A549 (cell line): ENCODE measurements at regions not wholly inside any gene's neighbourhood (a gene's known extent, or its start where the extent isn't known, plus 50 kb on each side); places are given as distances from the start of the nearest gene placed in this dataset.

Experiments used
- ATAC-seq, 2 experiments: fragments of 200-7000 bp in 1 of 2; fragments of >200 bp in 1 of 2; cut with Nextera tagmentation in 1 of 2; cut with Tn5 transposase in 1 of 2; 3 replicates each; pipeline versions ENCODE4 v1.8.0 to v1.9.1; 2018 to 2020; ENCODE audit warnings: mild to moderate bottlenecking in 1 of 2, moderate library complexity in 1 of 2
- CTCF ChIA-PET: fragments of 300-600 bp; sonication (Branson Sonifier 250); formaldehyde crosslinking; extraction: SDS; loops from one replicate; lab custom pipeline; 2021; ENCODE audit warnings: antibody characterized with exemption, inconsistent platforms; lab: Yijun Ruan, JAX
- POLR2A ChIA-PET: fragments of 350-600 bp; formaldehyde crosslinking; extraction: SDS; loops from one replicate; lab custom pipeline; 2021; ENCODE audit warnings: antibody characterized with exemption, inconsistent platforms; lab: Yijun Ruan, JAX
- DNase-seq, 2 experiments: peaks; one replicate each; pipeline versions ENCODE4 v3.0.0 to v3.0.0-alpha.2; 2011 to 2016; ENCODE audit warnings: low read depth in 1 of 2, low spot score in 1 of 2
- FAIRE-seq: peaks from 2 replicates; lab custom pipeline; 2011; peaks lifted over from hg19 to GRCh38; lab: Jason Lieb, UNC
- H3K27ac ChIP-seq, 2 experiments: fragments of >200 bp; sonication (Bioruptor Twin); formaldehyde crosslinking; 3 replicates each; pipeline ENCODE4 v1.5.1; 2016 to 2017
- H3K4me1 ChIP-seq: fragments of >200 bp; sonication (Bioruptor Twin); formaldehyde crosslinking; 3 replicates; pipeline ENCODE4 v1.6.1; 2016
- H3K4me2 ChIP-seq: fragments of >200 bp; sonication (Bioruptor Twin); formaldehyde crosslinking; 3 replicates; pipeline ENCODE4 v1.6.1; 2016
- H3K4me3 ChIP-seq: fragments of >200 bp; sonication (Bioruptor Twin); formaldehyde crosslinking; 3 replicates; pipeline ENCODE4 v1.5.1; 2016
- H3K9me3 ChIP-seq: fragments of >200 bp; sonication (Bioruptor Twin); formaldehyde crosslinking; 3 replicates; pipeline ENCODE4 v1.6.1; 2016
- BCL3 ChIP-seq: fragments of >200 bp; sonication (Bioruptor Twin); formaldehyde crosslinking; IDR thresholded peaks from 3 replicates; pipeline ENCODE4 v1.6.1; 2016
- CEBPB ChIP-seq, 2 experiments: fragments of >200 bp in 1 of 2; sonication (Bioruptor Twin) in 1 of 2; formaldehyde crosslinking in 1 of 2; IDR thresholded peaks; 2 replicates each; pipeline ENCODE4 v1.6.1; 2012 to 2016
- CHD4 ChIP-seq: fragments of 200-600 bp; sonication (generic); IDR thresholded peaks from 2 replicates; pipeline ENCODE4 v1.6.1; 2016; ENCODE audit warnings: antibody characterized with exemption, mild to moderate bottlenecking, borderline replicate concordance
- E2F6 ChIP-seq: IDR thresholded peaks from 2 replicates; pipeline ENCODE4 v1.6.1; 2012; ENCODE audit warnings: low read depth, borderline replicate concordance
- FOSB ChIP-seq: fragments of 250-450 bp; sonication (Bioruptor Pico); IDR thresholded peaks from 2 replicates; pipeline ENCODE4 v1.5.0; 2020; ENCODE audit warnings: mild to moderate bottlenecking, moderate library complexity
- FOXS1 ChIP-seq: fragments of 250-450 bp; sonication (Bioruptor Pico); IDR thresholded peaks from 2 replicates; pipeline ENCODE4 v1.5.0; 2020; ENCODE audit warnings: mild to moderate bottlenecking, moderate library complexity
- HMGXB4 ChIP-seq: fragments of 250-450 bp; sonication (Bioruptor Pico); IDR thresholded peaks from 2 replicates; pipeline ENCODE4 v1.5.0; 2021; ENCODE audit warnings: mild to moderate bottlenecking, moderate library complexity, borderline replicate concordance
- HOXA7 ChIP-seq: fragments of 250-450 bp; sonication (Bioruptor Pico); IDR thresholded peaks from 2 replicates; pipeline ENCODE4 v1.5.0; 2020; ENCODE audit warnings: mild to moderate bottlenecking, moderate library complexity
- HOXB13 ChIP-seq: fragments of 250-450 bp; sonication (Bioruptor Pico); IDR thresholded peaks from 2 replicates; pipeline ENCODE4 v1.5.0; 2020; ENCODE audit warnings: low read depth, mild to moderate bottlenecking, moderate library complexity
- HOXB5 ChIP-seq: fragments of 250-450 bp; sonication (Bioruptor Pico); IDR thresholded peaks from 2 replicates; pipeline ENCODE4 v1.5.0; 2020; ENCODE audit warnings: mild to moderate bottlenecking, moderate library complexity
- MAFK ChIP-seq: fragments of 450-650 bp; IDR thresholded peaks from 2 replicates; pipeline ENCODE4 v1.6.1; 2014; ENCODE audit not compliant: partially characterized antibody
- NFE2L2 ChIP-seq: fragments of 150-350 bp; conservative IDR thresholded peaks from 2 replicates; pipeline ENCODE4 v1.6.1; 2014; ENCODE audit warnings: low read length
- NPAS2 ChIP-seq: fragments of 250-450 bp; sonication (Bioruptor Pico); IDR thresholded peaks from 2 replicates; pipeline ENCODE4 v1.8.0; 2022; ENCODE audit warnings: mild to moderate bottlenecking, moderate library complexity, borderline replicate concordance
- NR3C1 ChIP-seq: fragments of >200 bp; sonication (Bioruptor Twin); formaldehyde crosslinking; IDR thresholded peaks from 3 replicates; pipeline ENCODE4 v1.6.1; 2017
- PBX3 ChIP-seq: IDR thresholded peaks from 2 replicates; pipeline ENCODE4 v1.6.1; 2012
- RAD21 ChIP-seq, 2 experiments: fragments of >200 bp in 1 of 2; sonication (Bioruptor Twin) in 1 of 2; formaldehyde crosslinking in 1 of 2; IDR thresholded peaks in 1 of 2; conservative IDR thresholded peaks in 1 of 2; 2 replicates in 1 of 2; 3 replicates in 1 of 2; pipeline ENCODE4 v1.6.1; 2012 to 2018; ENCODE audit warnings: inconsistent platforms in 1 of 2
- RARB ChIP-seq: fragments of 250-450 bp; sonication (Bioruptor Pico); IDR thresholded peaks from 2 replicates; pipeline ENCODE4 v1.8.0; 2021; ENCODE audit warnings: mild to moderate bottlenecking, moderate library complexity
- RFX5 ChIP-seq: fragments of 450-650 bp; IDR thresholded peaks from 2 replicates; pipeline ENCODE4 v1.7.1; 2014; ENCODE audit warnings: antibody characterized with exemption, mild to moderate bottlenecking, moderate library complexity
- USF2 ChIP-seq: fragments of 450-650 bp; IDR thresholded peaks from 2 replicates; pipeline ENCODE4 v1.6.1; 2014; ENCODE audit warnings: antibody characterized with exemption
- WGBS: methylation state at CpG from one replicate; pipeline ENCODE4 v1.1.6; 2017; ENCODE audit errors: missing lambda C conversion rate; 5-methylcytosine and 5-hydroxymethylcytosine counted together
- TF ChIP-seq, protein P1 (sequence below): IDR thresholded peaks from 2 replicates; pipeline ENCODE4 v1.6.1; 2012

DNA sequence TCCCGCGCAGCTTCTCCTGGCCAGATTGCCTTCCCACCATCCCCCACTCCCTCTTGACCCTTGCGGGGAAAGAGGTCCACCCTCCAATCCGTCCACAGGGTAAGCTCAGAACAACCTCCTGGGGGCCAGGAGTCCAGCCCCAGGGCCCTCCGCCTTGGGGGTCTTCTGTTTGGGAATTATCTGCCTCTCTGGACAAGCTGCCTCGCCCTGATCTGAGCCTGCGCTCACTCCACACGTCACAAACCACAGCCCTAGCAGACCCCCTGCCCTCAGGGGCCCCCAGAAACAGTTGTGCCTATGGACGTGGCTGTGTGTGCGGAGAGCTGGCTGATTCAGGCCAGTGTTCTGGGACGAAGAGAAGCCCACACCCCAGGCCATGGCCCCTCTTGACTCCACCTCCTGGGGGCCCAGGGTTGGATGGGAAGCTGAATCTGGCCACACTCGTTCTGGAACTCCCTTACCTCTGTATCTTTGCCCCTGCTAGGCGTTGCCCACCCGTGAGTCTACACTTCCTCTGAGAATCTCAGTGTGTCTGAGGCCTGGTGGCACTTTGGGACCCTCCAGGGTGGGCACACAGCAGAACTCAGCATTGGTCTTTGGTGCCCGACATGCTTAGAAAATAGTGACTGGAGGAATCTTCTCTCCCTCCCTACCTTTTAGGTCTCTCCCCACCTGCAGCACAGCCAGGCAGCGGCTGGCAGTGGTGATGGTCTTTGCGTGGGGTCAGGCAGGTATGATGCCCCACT is 119.9 kb upstream of the SMURF2 start:
- no peak for ATAC-seq
- no peak for DNase-seq
- Histone ChIP-seq H3K27ac (peak overlapping the region; percentile 49 to 68; a peak in 5 of 6 replicates), H3K4me2 (peak overlapping the region; percentile 99), H3K4me3 (peak overlapping the region; percentile 51), H3K4me1 (peaks cover 10% of the 10 kb centered on the region; the same call in 2 of the 3 replicates), H3K9me3 (no peaks in the 10 kb centered on the region)
- ChIA-PET CTCF (interaction anchor here (1.4 to 7.5 kb wide), 2 partner anchors 7 to 10 kb away, joined by 4 to 43 read pairs; no protein-coding TSS in a partner anchor), POLR2A (no interaction called here)
- TF ChIP-seq FOSB (CRISPR knock-in tag), result no peak
- TF ChIP-seq RARB (CRISPR knock-in tag), result no peak
- TF ChIP-seq CEBPB (IDR thresholded peaks at IDR 0.05), result no peak
- TF ChIP-seq, protein P1, sequence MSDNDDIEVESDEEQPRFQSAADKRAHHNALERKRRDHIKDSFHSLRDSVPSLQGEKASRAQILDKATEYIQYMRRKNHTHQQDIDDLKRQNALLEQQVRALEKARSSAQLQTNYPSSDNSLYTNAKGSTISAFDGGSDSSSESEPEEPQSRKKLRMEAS, result no peak
- no peak for TF ChIP-seq HOXA7
- TF ChIP-seq NR3C1, result no peak
- no peak for TF ChIP-seq BCL3
- WGBS, result 90% methylated on average over 17 of the region's 17 CpGs
- no peak for FAIRE-seq

DNA sequence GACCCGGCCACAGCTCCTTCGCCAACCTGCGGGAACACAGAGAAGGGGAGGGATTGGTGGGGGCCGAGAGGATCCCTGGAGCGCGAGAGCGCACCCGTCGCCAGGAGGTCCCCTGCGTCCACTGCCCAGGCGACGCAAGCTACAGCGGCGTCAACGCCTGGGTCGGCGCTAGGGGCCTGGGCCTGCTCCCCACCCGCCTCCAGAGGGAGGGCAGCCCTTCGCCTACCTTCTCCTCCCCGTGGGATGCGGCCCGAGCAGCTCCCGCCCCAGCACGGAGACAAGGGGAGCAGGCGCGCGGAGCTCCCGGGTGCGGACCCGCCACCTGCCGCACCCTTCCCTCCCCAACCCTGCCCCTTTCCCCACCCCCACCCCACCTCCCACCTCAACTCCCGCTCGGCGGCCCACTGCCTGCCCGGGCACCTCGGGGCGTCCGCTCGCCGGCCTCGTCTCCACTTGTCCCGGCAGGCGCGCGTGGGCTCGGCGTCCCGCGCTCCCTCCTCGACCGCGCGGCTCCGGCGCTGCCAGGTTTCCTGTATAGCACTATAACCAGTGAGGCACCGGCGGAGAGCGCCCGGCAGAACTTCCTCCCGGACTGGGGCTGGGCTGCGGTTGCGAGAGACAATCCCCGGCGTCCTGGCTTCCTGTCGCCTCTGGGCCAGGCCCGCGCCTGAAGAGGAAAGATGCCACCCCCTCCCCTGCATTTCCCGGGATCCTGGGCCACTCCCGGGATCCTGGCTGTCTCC is 119.1 kb upstream of the SMURF2 start:
- ChIA-PET CTCF (interaction anchor here (1.4 kb wide), 1 partner anchor 10 kb away, joined by 4 read pairs; no protein-coding TSS in a partner anchor), POLR2A (no interaction called here)
- 44% methylated on average over 53 of the region's 69 CpGs for WGBS

DNA sequence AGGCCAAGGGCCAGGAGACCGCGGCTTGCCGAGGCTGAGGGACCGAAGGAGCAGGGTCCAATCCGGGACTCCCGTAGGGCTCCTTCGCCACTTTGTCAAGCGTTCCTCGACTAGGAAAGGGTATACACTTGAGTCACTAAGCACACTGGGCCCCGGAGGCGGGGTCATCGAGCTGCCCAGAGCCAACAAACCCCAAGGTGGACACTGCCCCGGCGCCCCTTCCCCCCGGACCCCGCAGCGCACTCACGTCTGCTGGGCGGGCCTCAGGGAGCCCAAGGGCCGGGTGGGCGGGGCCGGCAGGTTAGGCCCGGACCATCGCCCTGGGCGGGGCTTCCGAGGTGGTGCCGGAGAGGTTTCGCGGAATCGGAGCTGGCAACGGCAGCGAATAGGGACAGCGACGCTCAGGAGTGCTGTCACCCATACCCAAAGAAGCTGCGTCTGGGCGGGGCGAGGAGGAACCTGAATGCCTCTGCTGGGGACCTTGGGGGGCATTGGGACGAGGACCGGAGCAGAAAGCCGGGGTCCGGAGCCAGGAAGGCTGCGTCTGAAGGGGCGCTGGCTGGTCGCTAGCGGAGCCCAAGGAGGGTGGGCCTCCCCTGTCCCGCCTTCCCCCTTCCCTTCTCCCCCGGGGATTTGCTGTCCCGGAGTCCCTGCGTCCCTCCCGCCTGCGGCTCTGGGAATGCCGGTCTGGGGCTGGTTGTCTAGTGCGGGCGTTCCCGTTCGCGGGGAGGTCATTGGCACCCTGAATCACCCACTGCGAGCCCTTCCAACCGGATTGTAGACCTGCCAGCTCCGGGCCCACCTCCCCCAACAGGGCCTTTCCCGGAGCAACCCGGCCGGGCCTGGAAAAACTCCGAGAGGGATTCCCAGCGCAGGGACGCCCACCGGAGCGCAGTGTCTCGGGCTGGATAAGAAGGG is 118.2 kb upstream of the SMURF2 start:
- DNase-seq (peak; percentile 62 to 82), ATAC-seq (peak; percentile 27 to 58), FAIRE-seq (no peak)
- Histone ChIP-seq H3K4me1 (peaks cover 15% of the 10 kb centered on the region; the same call in 2 of the 3 replicates), H3K4me2 (peak overlapping the region; percentile 99), H3K9me3 (no peaks in the 10 kb centered on the region), H3K4me3 (peak overlapping the region; percentile 51), H3K27ac (peak overlapping the region; percentile 49 to 68; a peak in 5 of 6 replicates)
- POLR2A ChIA-PET, result no interaction called here
- 43% methylated on average over 54 of the region's 69 CpGs for WGBS
- CTCF ChIA-PET, result interaction anchor here (1.4 kb wide), 1 partner anchor 9 kb away, joined by 4 read pairs; no protein-coding TSS in a partner anchor
- no peak for TF ChIP-seq HOXA7
- no peak for TF ChIP-seq PBX3
- no peak for TF ChIP-seq HMGXB4 (CRISPR knock-in tag)
- TF ChIP-seq RARB (CRISPR knock-in tag), result no peak
- TF ChIP-seq USF2, result no peak
- no peak for TF ChIP-seq HOXB5 (CRISPR knock-in tag)
- no peak for TF ChIP-seq FOXS1 (CRISPR knock-in tag)
- no peak for TF ChIP-seq NFE2L2
- TF ChIP-seq RAD21 (conservative IDR thresholded peaks at IDR 0.05 in 1 of 2, IDR thresholded peaks at IDR 0.05 in 1 of 2), result no peak
- no peak for TF ChIP-seq NPAS2
- no peak for TF ChIP-seq HOXB13 (CRISPR knock-in tag)
- no peak for TF ChIP-seq CHD4
- no peak for TF ChIP-seq RFX5

More for the DNA sequence above, 119.1 kb upstream of the SMURF2 start:
- Histone ChIP-seq H3K4me2 (peak overlapping the region; percentile 99), H3K4me3 (peak overlapping the region; percentile 51), H3K9me3 (no peaks in the 10 kb centered on the region), H3K4me1 (peaks cover 15% of the 10 kb centered on the region; the same call in 2 of the 3 replicates), H3K27ac (peak overlapping the region; percentile 49 to 68; a peak in 5 of 6 replicates)
- FAIRE-seq (no peak), DNase-seq (no peak), ATAC-seq (peak; percentile 20 to 42; a peak in 4 of 6 replicates)
- no peak for TF ChIP-seq MAFK
- peak; percentile 53; the same call in 1 of the 2 replicates for TF ChIP-seq E2F6
